SU-DHL-6 (cell line): ENCODE measurements at regions not wholly inside any gene's neighbourhood (a gene's known extent, or its start where the extent isn't known, plus 50 kb on each side); places are given as distances from the start of the nearest gene placed in this dataset.

Source experiments
- EZH2phosphoT487 ChIP-seq: fragments of 200-600 bp; sonication (generic), shearing (Covaris generic); conservative IDR thresholded peaks from 2 replicates; pipeline ENCODE4 v1.6.1; 2018; ENCODE audit warnings: mild to moderate bottlenecking, antibody characterized with exemption, low read length, moderate library complexity, mixed read lengths
- TF ChIP-seq, protein P1 (sequence below): fragments of 200-600 bp; sonication (generic); IDR thresholded peaks from one replicate; pipeline ENCODE4 v1.5.1; 2017; ENCODE audit warnings: antibody characterized with exemption, mild to moderate bottlenecking, low read length, moderate library complexity; ENCODE audit not compliant: insufficient read depth, poor library complexity, severe bottlenecking

GRCh38 chr18:60585670-60586069 lies 213.1 kb upstream of the MC4R start:
- TF ChIP-seq, protein P1, sequence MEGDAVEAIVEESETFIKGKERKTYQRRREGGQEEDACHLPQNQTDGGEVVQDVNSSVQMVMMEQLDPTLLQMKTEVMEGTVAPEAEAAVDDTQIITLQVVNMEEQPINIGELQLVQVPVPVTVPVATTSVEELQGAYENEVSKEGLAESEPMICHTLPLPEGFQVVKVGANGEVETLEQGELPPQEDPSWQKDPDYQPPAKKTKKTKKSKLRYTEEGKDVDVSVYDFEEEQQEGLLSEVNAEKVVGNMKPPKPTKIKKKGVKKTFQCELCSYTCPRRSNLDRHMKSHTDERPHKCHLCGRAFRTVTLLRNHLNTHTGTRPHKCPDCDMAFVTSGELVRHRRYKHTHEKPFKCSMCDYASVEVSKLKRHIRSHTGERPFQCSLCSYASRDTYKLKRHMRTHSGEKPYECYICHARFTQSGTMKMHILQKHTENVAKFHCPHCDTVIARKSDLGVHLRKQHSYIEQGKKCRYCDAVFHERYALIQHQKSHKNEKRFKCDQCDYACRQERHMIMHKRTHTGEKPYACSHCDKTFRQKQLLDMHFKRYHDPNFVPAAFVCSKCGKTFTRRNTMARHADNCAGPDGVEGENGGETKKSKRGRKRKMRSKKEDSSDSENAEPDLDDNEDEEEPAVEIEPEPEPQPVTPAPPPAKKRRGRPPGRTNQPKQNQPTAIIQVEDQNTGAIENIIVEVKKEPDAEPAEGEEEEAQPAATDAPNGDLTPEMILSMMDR: no peak
- TF ChIP-seq EZH2phosphoT487: no peak
